ENCODE measurements at regions not wholly inside any gene's neighbourhood (a gene's known extent, or its start where the extent isn't known, plus 50 kb on each side); places are given as distances from the start of the nearest gene placed in this dataset.

DNA sequence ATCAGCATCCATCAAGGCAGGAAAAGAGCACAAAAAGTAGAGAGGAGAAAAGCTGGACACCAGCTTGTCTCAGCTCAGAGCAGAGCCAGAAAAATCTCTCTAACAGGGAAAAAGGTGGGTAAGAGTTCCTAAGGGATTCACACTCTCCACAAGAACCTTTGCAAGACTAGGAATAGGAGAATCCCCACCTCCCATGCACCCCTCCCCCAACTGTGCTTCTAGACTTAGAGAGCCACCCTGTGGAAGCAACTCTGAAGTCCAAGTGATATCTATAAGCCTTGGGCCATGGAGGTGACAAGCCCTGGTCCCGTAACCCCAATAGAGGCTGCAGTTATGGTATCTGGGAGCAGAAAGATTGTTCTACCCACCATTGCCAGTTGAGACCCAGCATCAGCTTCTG lies 267.6 kb upstream of the MTMR8 start:
- TF ChIP-seq, protein P1, sequence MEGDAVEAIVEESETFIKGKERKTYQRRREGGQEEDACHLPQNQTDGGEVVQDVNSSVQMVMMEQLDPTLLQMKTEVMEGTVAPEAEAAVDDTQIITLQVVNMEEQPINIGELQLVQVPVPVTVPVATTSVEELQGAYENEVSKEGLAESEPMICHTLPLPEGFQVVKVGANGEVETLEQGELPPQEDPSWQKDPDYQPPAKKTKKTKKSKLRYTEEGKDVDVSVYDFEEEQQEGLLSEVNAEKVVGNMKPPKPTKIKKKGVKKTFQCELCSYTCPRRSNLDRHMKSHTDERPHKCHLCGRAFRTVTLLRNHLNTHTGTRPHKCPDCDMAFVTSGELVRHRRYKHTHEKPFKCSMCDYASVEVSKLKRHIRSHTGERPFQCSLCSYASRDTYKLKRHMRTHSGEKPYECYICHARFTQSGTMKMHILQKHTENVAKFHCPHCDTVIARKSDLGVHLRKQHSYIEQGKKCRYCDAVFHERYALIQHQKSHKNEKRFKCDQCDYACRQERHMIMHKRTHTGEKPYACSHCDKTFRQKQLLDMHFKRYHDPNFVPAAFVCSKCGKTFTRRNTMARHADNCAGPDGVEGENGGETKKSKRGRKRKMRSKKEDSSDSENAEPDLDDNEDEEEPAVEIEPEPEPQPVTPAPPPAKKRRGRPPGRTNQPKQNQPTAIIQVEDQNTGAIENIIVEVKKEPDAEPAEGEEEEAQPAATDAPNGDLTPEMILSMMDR (IDR thresholded peaks at IDR 0.05; ENCODE audit: low read depth, low read length), result no peak
- TF ChIP-seq, protein P2, sequence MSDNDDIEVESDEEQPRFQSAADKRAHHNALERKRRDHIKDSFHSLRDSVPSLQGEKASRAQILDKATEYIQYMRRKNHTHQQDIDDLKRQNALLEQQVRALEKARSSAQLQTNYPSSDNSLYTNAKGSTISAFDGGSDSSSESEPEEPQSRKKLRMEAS (IDR thresholded peaks at IDR 0.05; ENCODE audit: low read depth, low read length), result no peak
- no peak for TF ChIP-seq POLR2A (IDR thresholded peaks at IDR 0.05; ENCODE audit: extremely low read depth, insufficient read length)

Measured in NB4 (cell line).